ENCODE measurements at regions not wholly inside any gene's neighbourhood (a gene's known extent, or its start where the extent isn't known, plus 50 kb on each side); places are given as distances from the start of the nearest gene placed in this dataset.

- FAIRE-seq (no peak), DNase-seq (ENCODE audit: low read depth) (no peak)
- Histone ChIP-seq H3K36me3 (ENCODE audit: insufficient read depth, low read length) (no peaks in the 10 kb centered on the region), H3K4me2 (ENCODE audit: low read length) (peak overlapping the region; percentile 72), H3K4me3 (ENCODE audit: insufficient read depth, low read depth, low read length) (no peak overlapping the region), H4K20me1 (ENCODE audit: insufficient read depth, low read length) (no peaks in the 10 kb centered on the region), H3K79me2 (ENCODE audit: insufficient read depth, low read length) (no peaks in the 10 kb centered on the region), H2AFZ (ENCODE audit: low read depth, low read length) (peak overlapping the region; percentile 29), H3K9me3 (ENCODE audit: insufficient read depth, low read depth, low read length) (no peaks in the 10 kb centered on the region), H3K27me3 (ENCODE audit: insufficient read depth, low read length) (no peaks in the 10 kb centered on the region), H3K9ac (ENCODE audit: low read length) (peak overlapping the region; percentile 34), H3K27ac (ENCODE audit: low read depth, low read length) (no peak overlapping the region), H3K4me1 (ENCODE audit: insufficient read depth, low read length) (peaks cover 42% of the 10 kb centered on the region)
- TF ChIP-seq EZH2 (IDR thresholded peaks at IDR 0.05; ENCODE audit: insufficient read depth, low read length) (no peak), CTCF (IDR thresholded peaks at IDR 0.05; ENCODE audit: insufficient read depth, low read depth, low read length) (no peak)
- H3K4me3 Mint-ChIP-seq (ENCODE audit: unreplicated experiment) = no peak overlapping the region
- peak overlapping the region; percentile 96 for H3K27ac Mint-ChIP-seq (ENCODE audit: unreplicated experiment)
- H3K36me3 Mint-ChIP-seq (ENCODE audit: low read depth, unreplicated experiment) = peaks cover 3% of the 10 kb centered on the region
- peaks cover 59% of the 10 kb centered on the region for H3K4me1 Mint-ChIP-seq (ENCODE audit: low read depth, unreplicated experiment)
- no peaks in the 10 kb centered on the region for H3K27me3 Mint-ChIP-seq (ENCODE audit: low read depth, unreplicated experiment)
- H3K9me3 Mint-ChIP-seq (ENCODE audit: unreplicated experiment) = no peaks in the 10 kb centered on the region
Observed at GRCh38 chr13:97114651-97115050, 107.5 kb upstream of the MBNL2 start.

- peak; percentile 89 for FAIRE-seq
- Histone ChIP-seq H3K36me3 (ENCODE audit: insufficient read depth, low read length) (no peaks in the 10 kb centered on the region), H3K4me3 (ENCODE audit: insufficient read depth, low read depth, low read length) (no peak overlapping the region), H3K9ac (ENCODE audit: low read length) (no peak overlapping the region), H3K27ac (ENCODE audit: low read depth, low read length) (no peak overlapping the region), H3K4me2 (ENCODE audit: low read length) (peak overlapping the region; percentile 37), H3K4me1 (ENCODE audit: insufficient read depth, low read length) (peaks cover 43% of the 10 kb centered on the region), H4K20me1 (ENCODE audit: insufficient read depth, low read length) (no peaks in the 10 kb centered on the region), H3K27me3 (ENCODE audit: insufficient read depth, low read length) (no peaks in the 10 kb centered on the region), H2AFZ (ENCODE audit: low read depth, low read length) (no peak overlapping the region), H3K79me2 (ENCODE audit: insufficient read depth, low read length) (no peaks in the 10 kb centered on the region), H3K9me3 (ENCODE audit: insufficient read depth, low read depth, low read length) (no peaks in the 10 kb centered on the region)
- Mint-ChIP-seq H3K27ac (ENCODE audit: unreplicated experiment) (peak overlapping the region; percentile 35), H3K36me3 (ENCODE audit: low read depth, unreplicated experiment) (peaks cover under 1% of the 10 kb centered on the region), H3K4me1 (ENCODE audit: low read depth, unreplicated experiment) (peaks cover 73% of the 10 kb centered on the region), H3K9me3 (ENCODE audit: unreplicated experiment) (no peaks in the 10 kb centered on the region), H3K27me3 (ENCODE audit: low read depth, unreplicated experiment) (no peaks in the 10 kb centered on the region), H3K4me3 (ENCODE audit: unreplicated experiment) (no peak overlapping the region)
- peak; percentile 74 for DNase-seq (ENCODE audit: low read depth)
- TF ChIP-seq CTCF (IDR thresholded peaks at IDR 0.05; ENCODE audit: insufficient read depth, low read depth, low read length) (no peak), EZH2 (IDR thresholded peaks at IDR 0.05; ENCODE audit: insufficient read depth, low read length) (no peak)
Observed at GRCh38 chr13:97116754-97117153, 105.4 kb upstream of the MBNL2 start.

GRCh38 chr13:97117388-97117910, 104.7 kb upstream of the MBNL2 start:
- DNase-seq (ENCODE audit: low read depth) (no peak), FAIRE-seq (no peak)
- Mint-ChIP-seq H3K4me3 (ENCODE audit: unreplicated experiment) (no peak overlapping the region), H3K4me1 (ENCODE audit: low read depth, unreplicated experiment) (peaks cover 75% of the 10 kb centered on the region), H3K27me3 (ENCODE audit: low read depth, unreplicated experiment) (no peaks in the 10 kb centered on the region), H3K27ac (ENCODE audit: unreplicated experiment) (no peak overlapping the region), H3K9me3 (ENCODE audit: unreplicated experiment) (no peaks in the 10 kb centered on the region), H3K36me3 (ENCODE audit: low read depth, unreplicated experiment) (no peaks in the 10 kb centered on the region)
- Histone ChIP-seq H3K4me3 (ENCODE audit: insufficient read depth, low read depth, low read length) (no peak overlapping the region), H4K20me1 (ENCODE audit: insufficient read depth, low read length) (no peaks in the 10 kb centered on the region), H3K27ac (ENCODE audit: low read depth, low read length) (no peak overlapping the region), H3K9me3 (ENCODE audit: insufficient read depth, low read depth, low read length) (no peaks in the 10 kb centered on the region), H2AFZ (ENCODE audit: low read depth, low read length) (no peak overlapping the region), H3K4me1 (ENCODE audit: insufficient read depth, low read length) (peaks cover 50% of the 10 kb centered on the region), H3K9ac (ENCODE audit: low read length) (no peak overlapping the region), H3K27me3 (ENCODE audit: insufficient read depth, low read length) (no peaks in the 10 kb centered on the region), H3K79me2 (ENCODE audit: insufficient read depth, low read length) (no peaks in the 10 kb centered on the region), H3K4me2 (ENCODE audit: low read length) (no peak overlapping the region), H3K36me3 (ENCODE audit: insufficient read depth, low read length) (no peaks in the 10 kb centered on the region)
- no peak for TF ChIP-seq EZH2 (IDR thresholded peaks at IDR 0.05; ENCODE audit: insufficient read depth, low read length)
- TF ChIP-seq CTCF (IDR thresholded peaks at IDR 0.05; ENCODE audit: insufficient read depth, low read depth, low read length) = no peak

Data from astrocyte (in vitro differentiated cells and primary cell).